Body of pancreas (tissue), 4 donors: ENCODE measurements at regions not wholly inside any gene's neighbourhood (a gene's known extent, or its start where the extent isn't known, plus 50 kb on each side); places are given as distances from the start of the nearest gene placed in this dataset.

Experiments
- POLR2A ChIP-seq, 3 donors: fragments of 450-650 bp; IDR thresholded peaks; one replicate each; pipeline ENCODE4 v1.6.1; 2016; ENCODE audit warnings: antibody characterized with exemption in 3 of 3, mild to moderate bottlenecking in 2 of 3
- TF ChIP-seq, protein P1 (sequence below), 7 experiments: fragments of 450-650 bp in 4 of 7; fragments of 200-600 bp in 3 of 7; sonication (generic) in 3 of 7; IDR thresholded peaks; one replicate each; pipeline ENCODE4 v1.5.1; 2016 to 2019; ENCODE audit warnings: antibody characterized with exemption in 7 of 7

DNA sequence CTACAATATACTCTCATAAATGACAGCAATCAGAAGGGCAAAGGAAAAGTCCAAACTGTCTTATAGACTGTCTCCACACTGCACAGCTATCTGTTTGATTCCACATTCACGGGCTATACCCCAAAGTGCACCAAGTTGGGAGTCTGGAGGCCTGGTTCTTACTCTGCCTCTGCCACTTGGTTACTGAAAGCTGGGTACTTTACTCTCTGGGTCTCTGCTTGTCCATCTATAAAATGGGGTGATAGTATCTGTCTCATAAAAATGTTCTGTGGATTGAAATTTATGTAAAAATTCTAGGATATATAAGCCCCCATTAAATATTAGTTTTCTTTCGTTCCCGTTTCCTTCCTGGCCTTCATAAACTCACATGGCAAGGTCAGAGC lies 86.5 kb downstream of the CD164 start:
- TF ChIP-seq, protein P1, sequence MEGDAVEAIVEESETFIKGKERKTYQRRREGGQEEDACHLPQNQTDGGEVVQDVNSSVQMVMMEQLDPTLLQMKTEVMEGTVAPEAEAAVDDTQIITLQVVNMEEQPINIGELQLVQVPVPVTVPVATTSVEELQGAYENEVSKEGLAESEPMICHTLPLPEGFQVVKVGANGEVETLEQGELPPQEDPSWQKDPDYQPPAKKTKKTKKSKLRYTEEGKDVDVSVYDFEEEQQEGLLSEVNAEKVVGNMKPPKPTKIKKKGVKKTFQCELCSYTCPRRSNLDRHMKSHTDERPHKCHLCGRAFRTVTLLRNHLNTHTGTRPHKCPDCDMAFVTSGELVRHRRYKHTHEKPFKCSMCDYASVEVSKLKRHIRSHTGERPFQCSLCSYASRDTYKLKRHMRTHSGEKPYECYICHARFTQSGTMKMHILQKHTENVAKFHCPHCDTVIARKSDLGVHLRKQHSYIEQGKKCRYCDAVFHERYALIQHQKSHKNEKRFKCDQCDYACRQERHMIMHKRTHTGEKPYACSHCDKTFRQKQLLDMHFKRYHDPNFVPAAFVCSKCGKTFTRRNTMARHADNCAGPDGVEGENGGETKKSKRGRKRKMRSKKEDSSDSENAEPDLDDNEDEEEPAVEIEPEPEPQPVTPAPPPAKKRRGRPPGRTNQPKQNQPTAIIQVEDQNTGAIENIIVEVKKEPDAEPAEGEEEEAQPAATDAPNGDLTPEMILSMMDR (IDR thresholded peaks at IDR 0.05) = no peak
- no peak for TF ChIP-seq POLR2A (IDR thresholded peaks at IDR 0.05)
